H9 (cell line): ENCODE measurements at regions not wholly inside any gene's neighbourhood (a gene's known extent, or its start where the extent isn't known, plus 50 kb on each side); places are given as distances from the start of the nearest gene placed in this dataset.
A peak's percentile ranks its signal among the peaks of the same experiment; 100 is the strongest.

ENCODE experiments used
- DNase-seq: peaks from one replicate; pipeline ENCODE4 v3.0.0-alpha.2; 2017
- H2AFZ ChIP-seq: one replicate; pipeline ENCODE4 v1.6.1; 2013; ENCODE audit warnings: mild to moderate bottlenecking, low read length, control low read depth, moderate library complexity
- H2AK5ac ChIP-seq: 2 replicates; pipeline ENCODE4 v1.6.1; 2013; ENCODE audit warnings: low read length, control low read depth, mixed read lengths; ENCODE audit not compliant: insufficient read length
- H2BK120ac ChIP-seq: one replicate; pipeline ENCODE4 v1.6.1; 2013; ENCODE audit warnings: low read depth, mild to moderate bottlenecking, low read length, control low read depth, inconsistent platforms; ENCODE audit not compliant: poor library complexity, severe bottlenecking
- H2BK12ac ChIP-seq: 2 replicates; pipeline ENCODE4 v1.6.1; 2013; ENCODE audit warnings: low read length, control low read depth, mixed read lengths, low read depth; ENCODE audit not compliant: insufficient read length
- H2BK15ac ChIP-seq: 2 replicates; pipeline ENCODE4 v1.6.1; 2013; ENCODE audit warnings: low read depth, low read length, control low read depth
- H2BK20ac ChIP-seq: one replicate; pipeline ENCODE4 v1.6.1; 2013; ENCODE audit warnings: low read depth, mild to moderate bottlenecking, low read length, control low read depth, inconsistent platforms; ENCODE audit not compliant: poor library complexity, severe bottlenecking
- H2BK5ac ChIP-seq: 2 replicates; pipeline ENCODE4 v1.6.1; 2013; ENCODE audit warnings: low read length, control low read depth, mixed read lengths; ENCODE audit not compliant: insufficient read length
- H3K14ac ChIP-seq: 2 replicates; pipeline ENCODE4 v1.6.1; 2013; ENCODE audit warnings: low read length, control low read depth; ENCODE audit not compliant: insufficient read depth
- H3K18ac ChIP-seq: 2 replicates; pipeline ENCODE4 v1.6.1; 2013; ENCODE audit warnings: low read depth, mild to moderate bottlenecking, mixed read lengths, low read length, control low read depth; ENCODE audit not compliant: insufficient read length
- H3K23ac ChIP-seq: 2 replicates; pipeline ENCODE4 v1.6.1; 2013; ENCODE audit warnings: low read length, control low read depth, mixed read lengths, low read depth; ENCODE audit not compliant: insufficient read length
- H3K23me2 ChIP-seq: 2 replicates; pipeline ENCODE4 v1.6.1; 2013; ENCODE audit warnings: low read depth, mild to moderate bottlenecking, mixed read lengths, low read length, control low read depth; ENCODE audit not compliant: insufficient read length, poor library complexity, severe bottlenecking
- H3K27ac ChIP-seq: 2 replicates; pipeline ENCODE4 v1.5.1; 2013; ENCODE audit warnings: low read length, control low read depth, mixed read lengths, low read depth; ENCODE audit not compliant: insufficient read length
- H3K27me3 ChIP-seq: 2 replicates; pipeline ENCODE4 v1.6.1; 2013; ENCODE audit warnings: low read length, control low read depth, inconsistent platforms; ENCODE audit not compliant: insufficient read depth
- H3K4ac ChIP-seq: 2 replicates; pipeline ENCODE4 v1.6.1; 2013; ENCODE audit warnings: low read depth, mild to moderate bottlenecking, control low read depth, inconsistent platforms, low read length, moderate library complexity
- H3K4me1 ChIP-seq: 2 replicates; pipeline ENCODE4 v1.6.1; 2013; ENCODE audit warnings: low read length, control low read depth, inconsistent platforms; ENCODE audit not compliant: insufficient read depth
- H3K4me2 ChIP-seq: 2 replicates; pipeline ENCODE4 v1.6.1; 2013; ENCODE audit warnings: low read length, control low read depth, mixed read lengths; ENCODE audit not compliant: insufficient read length, insufficient read depth
- H3K56ac ChIP-seq: 2 replicates; pipeline ENCODE4 v1.6.1; 2013; ENCODE audit warnings: low read depth, mild to moderate bottlenecking, mixed read lengths, low read length, control low read depth; ENCODE audit not compliant: insufficient read length
- H3K79me1 ChIP-seq: 2 replicates; pipeline ENCODE4 v1.6.1; 2013; ENCODE audit warnings: low read depth, mild to moderate bottlenecking, moderate library complexity, low read length, control low read depth, inconsistent platforms; ENCODE audit not compliant: insufficient read depth, poor library complexity, severe bottlenecking
- H3K79me2 ChIP-seq: 2 replicates; pipeline ENCODE4 v1.6.1; 2013; ENCODE audit warnings: low read length, control low read depth, inconsistent platforms; ENCODE audit not compliant: insufficient read depth
- H3K9ac ChIP-seq: 2 replicates; pipeline ENCODE4 v1.6.1; 2013; ENCODE audit warnings: low read length, control low read depth, mixed read lengths; ENCODE audit not compliant: insufficient read length; ENCODE audit errors: extremely low read depth
- H3K9me3 ChIP-seq: one replicate; pipeline ENCODE4 v1.6.1; 2013; ENCODE audit warnings: low read depth, low read length, inconsistent platforms; ENCODE audit not compliant: control insufficient read depth
- H3T11ph ChIP-seq: one replicate; pipeline ENCODE4 v1.6.1; 2013; ENCODE audit warnings: mild to moderate bottlenecking, low read length, control low read depth, inconsistent platforms
- H4K20me1 ChIP-seq: one replicate; pipeline ENCODE4 v1.6.1; 2013; ENCODE audit not compliant: control insufficient read depth, insufficient read length, insufficient read depth
- H4K5ac ChIP-seq: 2 replicates; pipeline ENCODE4 v1.6.1; 2013; ENCODE audit warnings: low read depth, mild to moderate bottlenecking, mixed read lengths, low read length, control low read depth; ENCODE audit not compliant: insufficient read length
- H4K8ac ChIP-seq: replicated peaks from 2 replicates; pipeline ENCODE4 v1.6.1; 2013; ENCODE audit warnings: low read length, control low read depth, mixed read lengths, low read depth; ENCODE audit not compliant: insufficient read length
- H4K91ac ChIP-seq: 2 replicates; pipeline ENCODE4 v1.6.1; 2013; ENCODE audit warnings: low read depth, mild to moderate bottlenecking, moderate library complexity, mixed read lengths, low read length, control low read depth; ENCODE audit not compliant: insufficient read length
- H3K27ac Mint-ChIP-seq, 3 experiments: 2 replicates in 2 of 3; 3 replicates in 1 of 3; pipeline ENCODE4 v1.8.0; 2020 to 2021; ENCODE audit warnings: mixed read lengths in 3 of 3, mild to moderate bottlenecking in 1 of 3, moderate library complexity in 1 of 3
- H3K27me3 Mint-ChIP-seq: 2 replicates; pipeline ENCODE4 v1.8.0; 2021; ENCODE audit warnings: low read depth, mild to moderate bottlenecking, moderate library complexity, mixed read lengths
- H3K36me3 Mint-ChIP-seq, 3 experiments: 2 replicates in 2 of 3; 3 replicates in 1 of 3; pipeline ENCODE4 v1.8.0; 2020 to 2021; ENCODE audit warnings: low read depth in 3 of 3, mixed read lengths in 3 of 3; ENCODE audit not compliant: insufficient read depth in 1 of 3
- H3K4me1 Mint-ChIP-seq, 2 experiments: 2 replicates each; pipeline ENCODE4 v1.8.0; 2020; ENCODE audit warnings: mixed read lengths in 2 of 2
- H3K4me3 Mint-ChIP-seq, 2 experiments: 2 replicates in 1 of 2; 3 replicates in 1 of 2; pipeline ENCODE4 v1.8.0; 2020 to 2021; ENCODE audit warnings: mild to moderate bottlenecking in 2 of 2, mixed read lengths in 2 of 2, moderate library complexity in 1 of 2
- H3K9me3 Mint-ChIP-seq, 2 experiments: 2 replicates in 1 of 2; 3 replicates in 1 of 2; pipeline ENCODE4 v1.8.0; 2020; ENCODE audit warnings: mild to moderate bottlenecking in 2 of 2, mixed read lengths in 2 of 2, moderate library complexity in 1 of 2
- WGBS: extraction: QIAGEN DNeasy Blood & Tissue Kit; methylation state at CpG from one replicate; pipeline ENCODE4 v1.1.7; 2013; ENCODE audit warnings: missing lambda C conversion rate, low lambda C conversion rate, mixed read lengths; ENCODE audit not compliant: insufficient read length; ENCODE audit errors: extremely low coverage; 5-methylcytosine and 5-hydroxymethylcytosine counted together
- TF ChIP-seq, protein P1 (sequence below): fragments of 200-600 bp; sonication (generic); conservative IDR thresholded peaks from 3 replicates; pipeline ENCODE4 v1.8.0; 2021; ENCODE audit warnings: antibody characterized with exemption, mild to moderate bottlenecking

DNA sequence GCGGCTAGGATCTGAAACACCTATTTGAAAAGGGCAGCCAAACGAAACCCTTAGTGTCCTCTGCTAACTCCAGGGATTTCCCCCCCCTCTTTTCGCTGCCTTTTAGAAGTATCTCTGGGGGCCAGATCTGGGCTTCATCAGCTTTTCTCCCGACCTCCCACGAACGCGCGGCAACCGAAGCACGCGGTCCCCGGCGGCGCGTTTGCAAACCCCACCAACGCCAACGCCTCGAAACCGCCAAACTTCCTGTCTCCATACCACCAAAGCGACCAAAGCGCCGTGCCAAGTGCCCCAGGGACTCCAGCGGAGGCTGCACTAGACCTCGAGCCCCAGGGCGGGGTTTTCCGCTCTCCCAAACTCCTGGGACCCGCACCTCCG is 155.8 kb upstream of the FRMD4B start:
- no peak overlapping the region for H2BK20ac ChIP-seq
- H3K79me2 ChIP-seq: no peaks in the 10 kb centered on the region
- no peak overlapping the region for H2AK5ac ChIP-seq
- H3K27ac Mint-ChIP-seq: no peak overlapping the region
- no peak overlapping the region for H4K8ac ChIP-seq
- peaks cover 16 to 18% of the 10 kb centered on the region in 2 experiments for H3K4me1 Mint-ChIP-seq
- no CpG with 5 or more reads among the region's 28 CpGs for WGBS
- no peak overlapping the region for H3K9ac ChIP-seq
- H3K79me1 ChIP-seq: no peaks in the 10 kb centered on the region
- no peak overlapping the region for H3K23ac ChIP-seq
- H4K5ac ChIP-seq: no peak overlapping the region
- peak overlapping the region; percentile 83 to 93 for H3K4me3 Mint-ChIP-seq
- H3T11ph ChIP-seq: no peak overlapping the region
- no peak overlapping the region for H4K91ac ChIP-seq
- DNase-seq: peak; percentile 58
- TF ChIP-seq, protein P1, sequence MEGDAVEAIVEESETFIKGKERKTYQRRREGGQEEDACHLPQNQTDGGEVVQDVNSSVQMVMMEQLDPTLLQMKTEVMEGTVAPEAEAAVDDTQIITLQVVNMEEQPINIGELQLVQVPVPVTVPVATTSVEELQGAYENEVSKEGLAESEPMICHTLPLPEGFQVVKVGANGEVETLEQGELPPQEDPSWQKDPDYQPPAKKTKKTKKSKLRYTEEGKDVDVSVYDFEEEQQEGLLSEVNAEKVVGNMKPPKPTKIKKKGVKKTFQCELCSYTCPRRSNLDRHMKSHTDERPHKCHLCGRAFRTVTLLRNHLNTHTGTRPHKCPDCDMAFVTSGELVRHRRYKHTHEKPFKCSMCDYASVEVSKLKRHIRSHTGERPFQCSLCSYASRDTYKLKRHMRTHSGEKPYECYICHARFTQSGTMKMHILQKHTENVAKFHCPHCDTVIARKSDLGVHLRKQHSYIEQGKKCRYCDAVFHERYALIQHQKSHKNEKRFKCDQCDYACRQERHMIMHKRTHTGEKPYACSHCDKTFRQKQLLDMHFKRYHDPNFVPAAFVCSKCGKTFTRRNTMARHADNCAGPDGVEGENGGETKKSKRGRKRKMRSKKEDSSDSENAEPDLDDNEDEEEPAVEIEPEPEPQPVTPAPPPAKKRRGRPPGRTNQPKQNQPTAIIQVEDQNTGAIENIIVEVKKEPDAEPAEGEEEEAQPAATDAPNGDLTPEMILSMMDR: no peak
- H3K27ac ChIP-seq: no peak overlapping the region
- no peaks in the 10 kb centered on the region for H3K36me3 Mint-ChIP-seq
- H2BK120ac ChIP-seq: no peak overlapping the region
- no peak overlapping the region for H2BK5ac ChIP-seq
- H2BK15ac ChIP-seq: no peak overlapping the region
- no peak overlapping the region for H3K18ac ChIP-seq
- no peaks in the 10 kb centered on the region for H3K9me3 ChIP-seq
- H2BK12ac ChIP-seq: no peak overlapping the region
- H2AFZ ChIP-seq: no peak overlapping the region
- H3K4me2 ChIP-seq: peak overlapping the region; percentile 61
- H3K14ac ChIP-seq: no peak overlapping the region
- no peak overlapping the region for H3K56ac ChIP-seq
- peaks cover 3% of the 10 kb centered on the region; the same call in 1 of the 2 replicates for H3K27me3 ChIP-seq
- no peaks in the 10 kb centered on the region for H4K20me1 ChIP-seq
- H3K23me2 ChIP-seq: peaks cover 12% of the 10 kb centered on the region
- no peak overlapping the region for H3K4ac ChIP-seq
- no peaks in the 10 kb centered on the region for H3K4me1 ChIP-seq
- H3K9me3 Mint-ChIP-seq: peaks cover 0 to 4% of the 10 kb centered on the region in 2 experiments; a peak in 2 of 5 replicates
- H3K27me3 Mint-ChIP-seq: peaks cover 49% of the 10 kb centered on the region
